Breast epithelium (tissue), 3 donors: ENCODE measurements at regions not wholly inside any gene's neighbourhood (a gene's known extent, or its start where the extent isn't known, plus 50 kb on each side); places are given as distances from the start of the nearest gene placed in this dataset.

Source experiments
- POLR2A ChIP-seq: fragments of 450-650 bp; IDR thresholded peaks from one replicate; pipeline ENCODE4 v1.6.1; 2016; ENCODE audit warnings: antibody characterized with exemption, mild to moderate bottlenecking, moderate library complexity
- POLR2AphosphoS5 ChIP-seq, 3 donors: sonication (generic); formaldehyde crosslinking; IDR thresholded peaks; one replicate each; pipeline ENCODE4 v1.6.1; 2017; ENCODE audit warnings: antibody characterized with exemption in 3 of 3
- TF ChIP-seq, protein P1 (sequence below), 3 donors: fragments of 450-650 bp; IDR thresholded peaks; one replicate each; pipeline ENCODE4 v1.5.1; 2016 to 2017; ENCODE audit warnings: antibody characterized with exemption in 3 of 3, mild to moderate bottlenecking in 3 of 3, moderate library complexity in 3 of 3

DNA sequence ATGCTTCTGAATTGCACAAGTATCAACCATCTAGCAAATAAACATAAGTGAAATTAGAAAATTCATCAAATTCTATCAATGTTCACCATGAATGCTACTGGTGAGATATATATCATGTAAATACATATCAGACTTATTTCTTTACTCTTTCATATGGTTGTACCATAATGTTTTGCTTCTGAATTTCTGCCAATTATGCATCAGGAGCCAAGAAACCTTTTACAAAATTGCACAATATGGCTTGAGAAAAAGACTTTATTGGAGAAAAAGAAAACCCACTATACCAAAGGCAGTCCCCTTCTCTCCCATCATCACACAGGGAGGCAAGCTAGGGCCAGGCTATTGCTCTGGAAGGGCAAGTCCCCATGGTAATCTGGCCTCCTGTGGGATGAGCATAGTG, 402.6 kb downstream of the C6orf118 start:
- TF ChIP-seq POLR2A (no peak), POLR2AphosphoS5 (IDR thresholded peaks at IDR 0.05) (no peak)
- TF ChIP-seq, protein P1, sequence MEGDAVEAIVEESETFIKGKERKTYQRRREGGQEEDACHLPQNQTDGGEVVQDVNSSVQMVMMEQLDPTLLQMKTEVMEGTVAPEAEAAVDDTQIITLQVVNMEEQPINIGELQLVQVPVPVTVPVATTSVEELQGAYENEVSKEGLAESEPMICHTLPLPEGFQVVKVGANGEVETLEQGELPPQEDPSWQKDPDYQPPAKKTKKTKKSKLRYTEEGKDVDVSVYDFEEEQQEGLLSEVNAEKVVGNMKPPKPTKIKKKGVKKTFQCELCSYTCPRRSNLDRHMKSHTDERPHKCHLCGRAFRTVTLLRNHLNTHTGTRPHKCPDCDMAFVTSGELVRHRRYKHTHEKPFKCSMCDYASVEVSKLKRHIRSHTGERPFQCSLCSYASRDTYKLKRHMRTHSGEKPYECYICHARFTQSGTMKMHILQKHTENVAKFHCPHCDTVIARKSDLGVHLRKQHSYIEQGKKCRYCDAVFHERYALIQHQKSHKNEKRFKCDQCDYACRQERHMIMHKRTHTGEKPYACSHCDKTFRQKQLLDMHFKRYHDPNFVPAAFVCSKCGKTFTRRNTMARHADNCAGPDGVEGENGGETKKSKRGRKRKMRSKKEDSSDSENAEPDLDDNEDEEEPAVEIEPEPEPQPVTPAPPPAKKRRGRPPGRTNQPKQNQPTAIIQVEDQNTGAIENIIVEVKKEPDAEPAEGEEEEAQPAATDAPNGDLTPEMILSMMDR (IDR thresholded peaks at IDR 0.05), result no peak
